GM21528 (cell line): ENCODE measurements at regions not wholly inside any gene's neighbourhood (a gene's known extent, or its start where the extent isn't known, plus 50 kb on each side); places are given as distances from the start of the nearest gene placed in this dataset.
"Not testable (repeated sequence)": the region's sequence is repeated elsewhere in the genome, so short reads cannot be mapped to it uniquely, and the experiment has no call there.

ENCODE experiments used
- ATAC-seq: cut with Tn5 transposase; IDR thresholded peaks from one replicate; pipeline ENCODE4 v1.9.1; 2021; ENCODE audit warnings: mild to moderate bottlenecking, moderate library complexity; ENCODE audit not compliant: unreplicated experiment, low FRiP score

DNA sequence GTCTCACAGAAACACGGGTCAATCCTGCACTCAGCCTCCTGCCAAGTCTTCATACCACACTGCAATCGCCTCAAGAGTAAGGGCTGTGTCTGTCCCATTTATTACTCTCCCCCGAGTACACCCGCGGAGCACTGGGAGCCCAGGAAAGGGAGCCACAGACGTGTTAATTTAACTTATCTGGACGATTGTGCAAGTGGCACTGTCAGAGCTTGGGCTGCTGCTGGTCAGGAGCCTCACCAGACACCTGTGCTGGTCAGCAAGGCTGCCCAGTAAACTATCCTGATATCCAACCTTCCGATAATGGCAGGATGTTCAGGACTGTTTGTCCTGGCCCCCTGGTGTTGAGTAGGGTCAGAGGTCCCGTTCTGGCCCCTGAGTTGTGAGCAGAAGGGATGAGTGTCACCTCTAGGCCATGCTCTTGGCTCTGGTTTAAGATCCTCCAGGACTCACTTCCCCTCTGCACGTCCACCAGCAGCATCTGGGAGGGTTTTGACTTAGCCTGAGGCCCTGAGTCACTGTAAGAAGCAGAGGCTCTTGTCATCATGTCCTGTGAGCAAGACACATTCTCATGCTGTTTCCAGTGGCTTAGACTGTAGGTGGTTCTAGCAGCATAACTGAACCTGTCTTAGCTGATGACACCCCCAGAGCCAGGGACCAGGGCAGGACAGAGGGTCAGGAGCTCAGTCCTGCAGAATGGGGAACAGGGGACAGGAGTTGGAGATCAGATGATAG lies 82.5 kb upstream of the ARL4C start:
- no peak for ATAC-seq

DNA sequence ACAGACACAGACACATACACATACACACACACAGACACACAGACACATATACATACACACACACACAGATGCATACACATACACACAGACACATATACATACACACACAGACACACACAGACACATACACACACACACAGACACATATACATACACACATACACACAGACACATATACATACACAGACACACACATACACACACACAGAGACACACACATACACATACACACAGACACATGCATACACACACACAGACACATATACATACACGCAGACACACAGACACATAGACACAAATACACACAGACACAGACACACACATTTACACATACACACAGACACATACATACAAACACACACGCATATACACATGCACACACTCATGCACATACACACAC lies 81.5 kb upstream of the ARL4C start:
- no peak for ATAC-seq

DNA sequence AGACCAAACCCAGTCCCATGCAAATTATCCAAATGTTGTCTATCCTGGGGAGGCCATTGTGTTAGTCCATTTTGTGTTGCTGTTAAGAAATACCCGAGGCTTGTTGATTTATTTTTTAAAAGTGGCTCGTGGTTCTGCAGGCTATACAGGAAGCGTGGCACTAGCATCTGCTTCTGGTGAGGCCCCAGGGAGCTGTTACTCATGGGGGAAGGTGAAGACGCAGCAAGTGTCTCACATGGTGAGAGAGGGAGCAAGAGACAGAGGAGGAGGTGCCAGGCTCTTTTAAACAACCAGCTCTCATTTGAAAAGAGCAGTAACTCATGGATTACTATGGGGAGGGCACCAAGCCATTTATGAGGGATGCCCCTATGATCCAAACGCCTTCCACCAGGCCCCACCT lies 80.3 kb upstream of the ARL4C start:
- ATAC-seq: no peak

DNA sequence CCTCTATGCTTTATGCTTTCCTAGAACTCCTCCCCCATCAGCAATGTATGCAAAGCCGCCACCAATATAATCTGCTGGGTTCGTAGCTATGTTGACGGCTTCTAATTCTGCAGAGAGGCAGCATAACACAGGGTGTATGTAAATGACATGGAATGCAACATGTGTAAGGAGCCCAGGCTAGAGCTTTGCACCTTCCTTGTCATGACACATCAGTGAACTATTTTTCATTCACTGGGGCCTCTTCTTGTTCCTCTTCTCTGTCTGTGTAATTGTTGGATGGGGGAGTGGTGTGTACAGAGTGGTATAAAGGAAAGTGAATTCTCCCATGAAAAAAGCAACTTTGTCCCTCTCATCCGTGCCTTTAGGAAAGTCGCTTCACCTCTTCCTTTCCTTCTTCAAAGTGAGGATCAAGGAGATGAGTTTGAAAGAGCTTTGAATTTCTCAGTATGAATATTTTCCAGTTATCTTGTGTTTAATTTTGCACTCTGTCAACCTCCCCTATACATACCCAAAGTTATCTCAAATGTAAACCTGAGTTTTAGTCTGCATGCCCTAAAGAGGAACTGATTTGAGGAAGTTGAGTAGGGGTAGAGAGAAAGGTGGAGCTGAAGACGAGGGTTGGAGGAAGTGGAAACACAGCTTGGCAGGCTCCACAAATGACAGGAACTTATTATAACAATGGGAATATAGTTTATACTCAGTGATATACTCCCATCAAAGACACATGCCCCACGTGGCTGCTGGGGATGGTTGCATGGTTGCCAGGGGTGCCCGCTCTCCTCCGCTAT lies 74.9 kb upstream of the ARL4C start:
- no peak for ATAC-seq

DNA sequence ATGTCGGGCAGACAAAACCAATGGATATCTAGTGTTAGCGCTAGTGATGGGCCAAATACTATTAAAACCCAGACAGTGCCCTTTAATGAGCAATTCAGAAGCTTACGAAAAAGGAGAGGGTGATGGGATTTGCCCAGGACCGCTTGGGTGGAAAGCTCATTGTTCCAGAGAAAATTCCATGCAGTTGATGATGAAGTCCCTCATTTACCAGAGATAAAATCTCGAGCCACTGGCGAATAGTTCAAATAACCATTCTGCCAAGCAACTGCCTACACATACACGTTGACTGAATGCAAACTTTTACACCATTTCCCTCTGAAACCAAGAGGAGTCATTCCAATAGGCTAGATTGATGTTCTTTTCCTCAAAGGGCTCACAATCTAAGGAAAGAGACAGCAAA lies 73.6 kb upstream of the ARL4C start:
- no peak for ATAC-seq

DNA sequence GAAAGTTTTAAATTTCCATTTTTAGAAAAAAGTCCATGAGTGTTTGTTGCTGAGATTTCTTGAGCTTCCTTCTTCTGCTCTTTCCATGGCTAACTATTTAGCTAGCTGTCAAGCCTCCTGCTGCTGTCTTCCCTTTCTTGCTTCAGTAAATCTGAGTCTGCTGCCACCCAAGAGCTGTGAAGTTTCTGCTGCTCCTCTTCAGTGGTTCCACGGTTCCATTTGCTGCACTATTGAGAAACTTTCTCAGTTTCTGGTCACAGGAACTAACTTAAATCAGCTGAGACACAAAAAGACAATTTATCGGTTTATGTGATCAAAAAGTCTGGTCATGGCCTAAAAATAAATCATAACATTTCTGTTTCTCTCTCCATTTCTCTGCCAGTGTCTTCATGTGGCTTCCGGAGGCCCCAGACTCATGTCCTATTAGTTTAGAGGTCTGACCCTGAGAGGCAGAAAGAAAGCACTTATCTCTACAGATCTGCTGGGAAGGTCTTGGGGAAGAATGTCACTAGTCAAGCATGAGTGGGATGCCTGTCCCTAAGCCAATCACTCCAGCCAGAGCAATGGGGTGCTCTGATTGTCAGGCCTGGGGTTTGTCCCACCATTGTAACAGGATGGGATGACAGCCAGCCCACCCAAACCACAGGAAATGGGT lies 73.0 kb upstream of the ARL4C start:
- peak; percentile 54 for ATAC-seq

DNA sequence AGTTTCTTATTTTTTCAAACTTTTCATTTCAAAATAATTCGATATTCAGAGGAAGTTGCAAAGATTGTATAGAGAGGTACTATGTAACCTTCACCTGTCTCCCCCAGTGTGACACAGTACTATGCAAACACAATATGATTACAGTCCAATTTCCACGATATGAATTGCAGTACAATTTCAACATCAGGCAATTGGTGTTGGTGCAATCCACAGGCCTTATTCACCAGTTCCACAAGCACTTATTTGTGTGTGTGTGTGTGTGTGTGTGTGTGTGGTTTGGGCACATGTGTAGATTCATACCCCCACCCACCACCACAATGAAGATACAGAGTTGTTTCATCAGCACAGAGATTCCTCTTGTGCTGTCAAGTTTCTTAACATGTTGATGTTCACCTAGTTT lies 69.7 kb upstream of the ARL4C start:
- no peak for ATAC-seq

DNA sequence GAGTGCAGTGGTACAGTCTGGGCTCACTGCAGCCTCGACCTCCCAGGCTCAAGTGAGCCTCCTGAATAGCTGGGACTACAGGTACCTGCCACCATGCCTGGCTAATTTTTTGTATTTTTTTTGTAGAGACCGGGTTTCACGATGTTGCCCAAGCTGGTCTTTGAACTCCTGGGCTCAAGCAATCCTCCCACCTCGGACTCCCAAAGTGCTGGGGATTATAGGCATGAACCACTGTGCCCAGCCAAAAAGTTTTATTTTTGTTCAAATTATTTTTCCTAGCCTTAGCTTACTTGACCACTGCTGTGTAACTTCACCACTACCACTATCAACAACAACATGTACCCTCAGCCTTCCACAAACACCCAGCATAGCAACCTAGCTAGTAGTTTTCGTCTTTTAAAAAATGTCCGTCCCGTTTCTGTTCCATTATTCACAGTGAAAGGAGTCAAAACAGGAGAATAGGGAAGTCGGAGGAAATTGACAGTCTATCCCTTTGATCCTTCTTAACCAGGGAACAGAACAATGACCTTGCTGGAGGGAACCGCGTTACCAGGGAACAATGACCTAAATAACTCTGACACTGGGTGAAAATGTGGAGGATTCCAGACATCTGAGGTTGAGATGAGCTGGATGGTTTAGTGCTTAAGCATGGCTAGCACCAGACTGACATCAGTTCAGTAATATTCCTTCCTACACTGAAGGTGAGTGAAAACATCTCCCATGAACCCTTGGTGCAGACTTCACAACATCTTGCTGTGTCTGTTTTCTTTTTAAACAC lies 69.2 kb upstream of the ARL4C start:
- ATAC-seq: no peak

DNA sequence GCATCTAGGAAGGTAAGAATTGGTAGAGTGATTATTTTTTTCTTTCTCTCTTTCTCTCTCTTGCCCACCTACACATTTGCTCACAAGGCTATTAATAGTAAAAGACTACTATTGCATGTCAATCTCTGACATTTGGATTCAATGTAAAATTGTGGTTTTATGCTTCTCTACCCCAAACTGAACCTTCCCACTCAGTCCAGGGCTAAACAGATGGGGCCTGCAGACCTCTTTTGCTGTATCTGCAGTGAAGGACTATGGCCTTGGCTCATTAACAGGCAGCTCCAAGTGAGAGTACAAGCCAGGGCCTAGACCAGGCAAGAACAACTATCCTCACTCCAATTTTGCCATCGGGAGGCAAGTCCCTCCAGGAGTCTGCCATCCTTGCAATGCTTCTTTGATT lies 68.3 kb upstream of the ARL4C start:
- ATAC-seq: no peak

DNA sequence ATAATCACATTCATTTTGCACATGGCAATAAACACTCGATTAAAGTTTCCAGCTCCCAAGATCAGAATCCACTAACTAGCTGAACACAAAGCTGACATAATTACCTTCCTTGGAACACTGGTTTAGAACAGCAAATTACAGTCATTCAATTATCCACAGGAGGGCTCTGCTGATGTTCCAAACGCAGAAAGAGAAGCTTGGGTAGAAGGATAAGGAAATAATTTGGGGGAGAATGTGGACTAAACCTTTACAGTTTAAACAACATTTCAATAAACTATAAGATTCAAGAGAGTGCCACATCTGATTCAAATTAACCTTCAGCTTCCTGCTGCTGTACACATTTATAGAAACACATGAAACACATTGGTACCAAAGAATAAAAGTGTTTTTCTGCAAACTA lies 67.8 kb upstream of the ARL4C start:
- no peak for ATAC-seq

DNA sequence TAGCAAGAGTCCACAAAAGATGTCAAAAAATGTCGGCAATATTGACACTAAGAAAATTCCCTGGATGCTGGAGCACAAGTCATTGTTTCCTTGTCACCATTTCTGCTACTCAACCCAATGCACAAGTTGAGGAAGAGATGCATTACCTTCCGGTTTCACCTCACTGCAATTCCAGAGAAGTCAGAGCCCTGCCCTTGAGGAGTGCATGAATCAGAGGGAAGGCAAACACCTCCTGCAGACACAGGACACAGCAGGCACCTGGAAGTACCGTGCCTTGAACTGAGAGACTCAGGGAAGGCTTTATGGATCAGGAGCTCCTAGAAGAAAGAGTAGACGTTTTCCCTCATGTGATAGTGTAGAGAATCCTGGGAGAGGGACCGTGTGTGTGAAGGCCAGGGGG lies 62.7 kb upstream of the ARL4C start:
- ATAC-seq: no peak

DNA sequence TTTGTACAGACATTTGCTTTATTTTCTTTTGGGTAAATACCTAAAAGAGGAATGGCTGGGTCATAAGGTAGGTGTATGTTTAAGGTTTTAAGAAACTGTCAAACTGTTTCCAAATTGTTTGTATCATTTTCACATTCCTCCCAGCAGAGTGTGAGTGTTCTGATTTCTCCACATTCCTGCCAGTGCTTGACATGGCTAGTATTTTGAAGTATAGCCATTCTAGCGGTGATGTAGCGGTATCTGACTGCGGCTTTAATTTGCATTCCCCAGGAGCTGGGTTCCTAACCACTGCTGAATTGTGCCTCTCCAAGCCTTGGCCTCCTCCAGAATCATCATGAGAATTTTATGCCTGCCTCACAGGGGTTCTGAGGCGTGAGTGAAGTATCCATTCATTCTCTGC lies 61.8 kb upstream of the ARL4C start:
- ATAC-seq: no peak

DNA sequence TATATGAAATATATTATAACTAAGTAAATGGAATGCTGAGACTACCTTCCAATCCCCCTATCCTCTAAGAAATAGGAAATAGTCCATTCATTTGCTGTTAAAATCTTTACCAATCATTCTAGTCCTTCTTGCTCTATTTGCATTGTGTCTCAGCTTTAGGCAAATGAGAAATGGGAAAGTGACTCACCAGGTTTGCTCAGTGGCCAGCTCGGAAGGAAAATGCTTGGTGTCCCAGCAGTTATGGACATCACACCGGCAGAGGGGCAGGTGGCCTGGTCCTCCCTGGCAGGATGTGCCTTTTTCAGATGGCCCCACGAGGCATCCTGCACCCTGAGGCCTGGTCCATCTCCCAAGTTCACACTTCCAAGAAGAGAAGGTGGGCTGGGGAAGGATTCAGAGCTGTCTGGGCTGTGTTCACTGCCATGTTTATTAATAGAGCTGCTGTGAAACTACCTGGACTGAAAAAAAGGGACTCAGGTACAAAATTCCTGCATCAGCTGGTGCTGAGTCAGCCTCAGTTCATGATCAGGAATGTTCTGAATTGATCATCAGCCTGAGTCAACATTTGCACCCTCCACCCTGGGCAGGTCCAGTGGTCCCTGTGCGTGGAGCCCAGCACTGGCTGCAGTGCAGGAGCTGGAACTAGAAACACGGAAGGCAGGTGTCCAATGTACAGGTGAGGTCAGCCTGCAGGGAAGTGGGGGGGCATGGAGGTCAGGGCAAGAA lies 60.1 kb upstream of the ARL4C start:
- no peak for ATAC-seq

DNA sequence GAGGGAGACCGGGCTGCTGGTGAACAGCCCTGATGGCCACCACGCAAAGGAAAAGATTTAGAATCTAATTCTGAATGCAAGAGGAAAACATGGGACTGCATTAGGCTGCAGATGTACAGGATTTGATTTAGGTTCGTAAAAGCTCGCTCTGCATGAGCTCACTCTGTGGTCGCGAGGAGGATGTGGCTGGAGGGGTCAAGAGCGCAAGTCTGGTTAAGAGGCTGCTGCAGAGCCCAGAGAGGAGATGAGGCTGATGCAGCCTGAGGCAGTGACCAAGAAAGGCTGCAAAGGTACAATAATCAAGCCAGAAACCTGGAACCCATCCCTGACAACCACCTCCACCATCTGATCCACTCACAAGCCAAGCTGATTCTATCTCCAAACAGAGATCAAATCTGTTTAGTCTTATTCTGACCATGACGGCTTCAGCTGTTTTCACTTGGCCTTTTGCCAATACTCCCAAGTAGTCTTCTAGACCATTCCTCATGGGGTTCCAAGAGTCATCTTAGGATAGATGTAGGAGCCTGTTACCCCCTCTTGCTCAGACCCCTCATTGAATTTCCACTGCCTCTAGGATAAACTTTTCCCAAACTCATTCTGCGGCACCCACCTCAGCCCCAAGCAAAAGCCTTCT lies 58.9 kb upstream of the ARL4C start:
- ATAC-seq: no peak

DNA sequence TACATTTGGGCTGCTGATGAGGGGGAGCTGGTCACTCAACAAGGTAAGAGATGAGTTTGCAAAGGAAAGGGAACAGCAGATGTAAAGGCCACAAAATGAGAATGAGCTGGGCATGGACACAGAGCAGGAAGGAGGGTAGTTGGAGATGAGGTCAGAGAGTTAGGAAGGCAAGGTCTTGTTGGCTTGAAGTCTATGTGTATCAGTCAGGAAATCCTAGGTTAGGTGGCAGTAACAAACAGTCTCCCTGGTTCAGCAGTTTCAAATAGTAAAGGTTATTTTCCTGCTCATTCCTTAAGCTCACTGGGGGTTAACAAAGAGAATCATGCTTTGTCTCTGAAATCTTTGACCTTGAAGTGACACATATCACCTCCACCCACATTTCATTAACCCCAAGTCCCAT lies 58.3 kb upstream of the ARL4C start:
- ATAC-seq: no peak

DNA sequence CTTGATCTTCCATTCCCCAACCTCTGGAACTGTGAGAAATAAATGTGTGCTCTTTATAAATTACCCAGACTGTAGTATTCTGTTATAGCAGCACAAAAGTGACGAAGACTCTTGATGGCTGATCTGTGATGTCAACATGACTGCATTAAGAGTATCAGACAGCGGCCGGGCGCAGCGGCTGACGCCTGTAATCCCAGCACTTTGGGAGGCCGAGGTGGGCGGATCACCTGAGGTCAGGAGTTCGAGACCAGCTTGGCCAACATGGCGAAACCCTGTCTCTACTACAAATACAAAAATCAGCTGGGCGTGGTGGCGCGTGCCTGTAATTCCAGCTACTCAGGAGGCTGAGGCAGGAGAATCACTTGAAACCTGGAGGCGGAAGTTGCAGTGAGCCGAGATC lies 56.3 kb upstream of the ARL4C start:
- ATAC-seq: not testable (repeated sequence)

DNA sequence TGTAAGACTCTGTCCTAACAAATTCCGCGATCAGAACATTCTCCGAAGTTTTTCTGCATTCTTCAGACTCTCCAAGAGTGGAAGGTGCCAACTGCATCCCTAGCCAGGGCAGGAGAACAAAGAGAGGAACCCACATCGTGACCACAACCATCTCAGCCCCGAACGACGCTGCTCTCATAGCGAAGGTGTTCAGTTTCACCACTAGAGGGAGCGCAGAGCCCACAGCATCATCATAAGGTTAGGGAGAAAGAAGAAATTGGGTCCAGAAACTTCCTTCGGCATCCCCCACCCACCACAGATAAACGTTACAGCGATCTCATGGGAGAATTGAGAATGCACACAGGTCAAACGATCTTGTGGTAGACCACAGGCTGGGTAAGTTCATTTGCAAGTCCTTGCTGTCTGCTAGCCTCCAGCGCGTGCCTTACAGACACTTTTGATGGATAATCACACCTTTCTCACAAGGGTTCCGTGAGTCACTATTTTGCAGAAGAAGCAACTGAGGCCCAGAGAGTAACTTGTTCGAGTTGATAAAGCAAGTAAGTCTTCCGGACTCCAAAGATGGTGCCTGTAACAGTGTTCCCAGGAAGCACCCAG lies 53.7 kb upstream of the ARL4C start:
- ATAC-seq: no peak

DNA sequence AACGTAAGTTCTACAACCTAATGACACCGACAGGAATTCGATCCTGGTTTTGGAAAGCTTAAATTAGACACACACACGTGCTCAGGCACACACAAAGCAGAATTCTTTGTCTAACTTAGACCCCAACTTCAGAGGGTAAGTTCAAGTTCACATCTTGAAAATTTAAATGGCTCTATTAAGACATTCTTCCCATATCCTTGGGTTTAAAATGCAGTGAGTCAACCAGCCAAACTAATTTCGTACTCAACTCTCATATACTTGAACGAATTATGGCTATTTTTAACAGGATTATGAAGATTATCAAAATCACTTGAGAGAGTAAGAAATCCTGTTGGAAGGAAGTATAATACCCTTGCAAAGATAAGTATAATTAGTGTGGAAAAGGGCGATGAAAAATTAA lies 53.2 kb upstream of the ARL4C start:
- no peak for ATAC-seq

DNA sequence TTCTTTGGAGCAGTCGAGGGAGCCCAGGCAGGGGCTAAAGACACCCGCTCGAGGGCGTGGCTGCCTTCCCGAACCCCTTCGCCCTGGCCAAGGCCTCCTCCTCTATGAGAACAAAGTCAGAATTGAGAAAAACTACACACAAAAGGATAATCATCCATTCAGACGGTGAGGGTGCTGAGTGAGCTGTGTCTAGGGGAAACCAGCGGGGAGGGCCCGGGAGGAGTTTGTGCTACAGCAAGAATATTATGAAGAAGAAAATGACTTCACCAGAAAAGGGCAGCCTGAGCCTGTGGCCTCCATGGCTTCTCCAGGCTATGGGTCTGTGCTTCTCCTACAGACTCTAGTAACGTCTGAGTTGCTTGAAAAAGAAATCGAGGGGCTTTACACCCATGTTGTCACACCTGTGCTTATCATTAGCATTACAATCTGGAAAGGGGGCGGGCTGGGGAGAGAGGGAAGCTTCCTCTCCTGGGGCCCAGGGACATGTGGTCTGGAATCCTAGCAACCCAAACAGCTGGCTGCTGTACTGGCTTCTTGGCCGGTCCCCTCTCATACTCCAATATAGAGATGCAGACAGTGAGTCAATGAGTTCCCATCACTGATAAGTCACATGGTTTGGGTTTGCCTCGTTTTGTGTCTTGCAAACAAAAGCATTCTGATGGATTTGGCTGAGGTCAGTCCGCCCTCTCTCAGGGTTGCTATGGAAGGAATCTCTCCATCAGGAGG lies 52.0 kb upstream of the ARL4C start:
- ATAC-seq: no peak
